ENCODE measurements at regions not wholly inside any gene's neighbourhood (a gene's known extent, or its start where the extent isn't known, plus 50 kb on each side); places are given as distances from the start of the nearest gene placed in this dataset.

DNA sequence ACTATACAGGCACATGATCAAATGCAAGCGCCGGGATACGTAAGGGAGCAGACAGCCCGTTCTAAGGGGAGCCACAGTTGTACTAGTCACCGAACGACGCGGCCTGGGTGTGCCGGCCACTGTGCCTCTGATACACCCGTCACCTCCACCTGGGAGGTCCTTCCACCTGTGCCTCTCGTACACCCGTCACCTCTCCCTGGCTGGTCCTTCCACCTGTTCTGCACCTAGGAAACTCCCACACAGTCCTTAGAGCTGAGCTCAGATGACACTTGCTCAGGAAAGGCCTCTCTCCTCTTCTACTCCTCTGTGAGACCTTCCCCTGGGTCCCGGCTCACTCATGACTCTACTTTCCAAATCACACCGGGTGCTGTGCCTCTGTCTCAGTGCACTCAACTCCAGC lies 245.0 kb downstream of the TTLL2 start:
- no peaks in the 10 kb centered on the region for H3K9me3 ChIP-seq
- DNase-seq (peak; percentile 46 to 84 (median 73)), ATAC-seq (peak; percentile 51)
- H3K27ac ChIP-seq, result peak overlapping the region in 1 of 4 donors; percentile 3
- intact Hi-C loops (cut with DNase I), result no loop called here
- TF ChIP-seq, protein P1, sequence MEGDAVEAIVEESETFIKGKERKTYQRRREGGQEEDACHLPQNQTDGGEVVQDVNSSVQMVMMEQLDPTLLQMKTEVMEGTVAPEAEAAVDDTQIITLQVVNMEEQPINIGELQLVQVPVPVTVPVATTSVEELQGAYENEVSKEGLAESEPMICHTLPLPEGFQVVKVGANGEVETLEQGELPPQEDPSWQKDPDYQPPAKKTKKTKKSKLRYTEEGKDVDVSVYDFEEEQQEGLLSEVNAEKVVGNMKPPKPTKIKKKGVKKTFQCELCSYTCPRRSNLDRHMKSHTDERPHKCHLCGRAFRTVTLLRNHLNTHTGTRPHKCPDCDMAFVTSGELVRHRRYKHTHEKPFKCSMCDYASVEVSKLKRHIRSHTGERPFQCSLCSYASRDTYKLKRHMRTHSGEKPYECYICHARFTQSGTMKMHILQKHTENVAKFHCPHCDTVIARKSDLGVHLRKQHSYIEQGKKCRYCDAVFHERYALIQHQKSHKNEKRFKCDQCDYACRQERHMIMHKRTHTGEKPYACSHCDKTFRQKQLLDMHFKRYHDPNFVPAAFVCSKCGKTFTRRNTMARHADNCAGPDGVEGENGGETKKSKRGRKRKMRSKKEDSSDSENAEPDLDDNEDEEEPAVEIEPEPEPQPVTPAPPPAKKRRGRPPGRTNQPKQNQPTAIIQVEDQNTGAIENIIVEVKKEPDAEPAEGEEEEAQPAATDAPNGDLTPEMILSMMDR (IDR thresholded peaks at IDR 0.05), result no peak
- TF ChIP-seq POLR2A (IDR thresholded peaks at IDR 0.05), result no peak
- no peak overlapping the region for H3K4me3 ChIP-seq
- peaks cover 15% of the 10 kb centered on the region for H3K4me1 ChIP-seq
- H3K27me3 ChIP-seq, result no peaks in the 10 kb centered on the region
- H3K36me3 ChIP-seq (replicated peaks in 1 of 2; ENCODE audit: insufficient read depth in 1 of 2, low read depth in 2 of 2), result no peaks in the 10 kb centered on the region
- WGBS, 2 donors, result 47 to 65% methylated on average over 14 of the region's 14 CpGs

DNA sequence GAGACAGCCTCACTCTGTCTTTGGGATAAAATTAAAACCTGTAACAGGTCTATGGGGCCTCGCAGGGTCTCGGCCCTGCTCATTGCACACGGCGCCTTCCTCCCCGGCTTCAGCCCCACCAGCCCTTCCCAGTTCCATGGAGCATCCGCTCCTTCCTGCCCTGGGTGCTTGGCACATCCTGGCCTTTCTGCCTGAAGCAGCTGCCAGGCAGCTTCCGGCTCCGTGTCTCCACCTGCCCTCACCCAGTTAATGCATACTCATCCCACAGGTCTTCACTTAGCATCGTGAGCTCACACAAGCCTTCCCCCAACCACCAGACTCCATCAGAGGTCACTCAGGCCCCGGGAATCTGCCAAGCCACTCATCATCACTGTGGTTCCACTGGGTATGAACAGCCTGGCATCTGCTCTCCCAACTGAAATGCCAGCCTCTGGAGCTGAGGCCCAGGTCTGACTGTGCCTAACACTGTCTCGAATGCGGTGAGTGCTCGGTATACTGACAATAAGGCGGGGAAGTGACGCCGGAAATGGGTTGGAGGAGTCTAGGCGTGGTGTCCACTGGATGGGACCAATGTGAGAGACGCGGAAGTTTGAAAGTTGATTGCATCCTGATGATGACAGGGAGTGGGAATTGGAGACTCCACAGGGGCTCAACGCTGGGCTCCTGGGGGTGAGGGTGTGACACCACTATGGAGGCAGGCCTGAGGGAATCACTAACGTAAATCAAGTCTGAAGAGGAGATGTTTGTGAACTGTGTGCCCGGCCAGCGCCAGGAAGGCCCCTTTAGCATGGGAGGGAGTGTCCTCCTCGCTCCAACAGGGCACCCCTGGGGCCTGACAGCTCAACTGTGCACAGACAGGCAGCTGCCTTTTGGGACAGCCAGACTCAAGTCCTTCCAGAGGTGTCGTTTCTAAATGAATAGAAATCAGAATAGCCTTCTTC lies 245.8 kb downstream of the TTLL2 start:
- ATAC-seq, result no peak
- WGBS, 2 donors, result 95 to 98% methylated on average over 21 to 25 of the region's 25 CpGs
- intact Hi-C loops (cut with DNase I), result no loop called here
- DNase-seq, result no peak
- Histone ChIP-seq H3K9me3 (no peaks in the 10 kb centered on the region), H3K4me1 (peaks cover 15% of the 10 kb centered on the region), H3K36me3 (replicated peaks in 1 of 2; ENCODE audit: insufficient read depth in 1 of 2, low read depth in 2 of 2) (no peaks in the 10 kb centered on the region), H3K27me3 (no peaks in the 10 kb centered on the region), H3K27ac (no peak overlapping the region), H3K4me3 (no peak overlapping the region)
- TF ChIP-seq, protein P1 (IDR thresholded peaks at IDR 0.05), result no peak
- TF ChIP-seq POLR2A (IDR thresholded peaks at IDR 0.05), result no peak

DNA sequence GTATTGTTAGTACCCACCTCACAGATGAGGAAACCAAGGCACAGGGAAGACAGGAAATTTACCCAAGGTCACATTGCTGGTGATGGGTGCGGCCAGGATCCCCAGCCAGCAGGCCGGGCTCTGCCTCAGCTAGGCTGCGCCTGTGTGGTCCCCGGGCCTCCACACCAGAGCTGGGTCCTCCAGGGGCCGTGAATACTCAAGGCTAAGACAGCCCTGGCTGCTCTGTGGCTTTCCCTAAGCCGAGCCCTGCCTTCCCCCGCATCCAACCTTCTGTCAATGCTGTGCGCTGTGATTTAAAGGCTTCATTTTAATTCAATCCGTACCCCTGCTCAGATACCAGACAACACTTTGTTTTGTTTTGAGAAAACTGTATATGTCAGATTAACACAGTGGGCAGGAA lies 246.7 kb downstream of the TTLL2 start:
- ATAC-seq (no peak), DNase-seq (no peak)
- intact Hi-C loops (cut with DNase I), result no loop called here
- no peaks in the 10 kb centered on the region for H3K9me3 ChIP-seq
- no peak overlapping the region for H3K4me3 ChIP-seq
- TF ChIP-seq, protein P1 (IDR thresholded peaks at IDR 0.05), result no peak
- no peak for TF ChIP-seq POLR2A (IDR thresholded peaks at IDR 0.05)
- WGBS, 2 donors, result 88 to 96% methylated on average over 9 of the region's 9 CpGs
- H3K27me3 ChIP-seq, result no peaks in the 10 kb centered on the region
- H3K27ac ChIP-seq, result no peak overlapping the region
- H3K4me1 ChIP-seq, result peaks cover 15% of the 10 kb centered on the region
- no peaks in the 10 kb centered on the region for H3K36me3 ChIP-seq (replicated peaks in 1 of 2; ENCODE audit: insufficient read depth in 1 of 2, low read depth in 2 of 2)

DNA sequence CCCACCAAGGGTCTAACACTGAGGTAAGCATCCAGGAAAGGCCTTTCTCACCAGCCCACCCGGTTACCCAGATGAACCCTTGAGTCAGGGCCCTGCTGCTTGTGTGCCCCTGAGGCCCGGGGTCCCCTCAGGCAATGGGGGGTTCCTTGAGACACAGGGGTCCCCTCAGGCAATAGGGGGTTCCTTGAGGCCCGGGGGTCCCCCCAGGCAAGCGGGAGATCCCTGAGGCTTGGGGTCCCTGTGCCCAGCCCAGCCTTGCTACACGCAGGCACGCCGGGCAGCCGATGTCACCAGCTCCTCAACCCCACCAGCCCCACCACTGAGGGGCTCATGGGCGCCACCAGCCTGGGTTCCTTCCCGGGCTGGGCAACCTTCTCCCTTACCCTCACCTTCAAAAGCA lies 247.2 kb downstream of the TTLL2 start:
- H3K4me3 ChIP-seq, result no peak overlapping the region
- intact Hi-C loops (cut with DNase I), result no loop called here
- H3K9me3 ChIP-seq, result no peaks in the 10 kb centered on the region
- peaks cover 15% of the 10 kb centered on the region for H3K4me1 ChIP-seq
- ATAC-seq (no peak), DNase-seq (no peak)
- WGBS, 2 donors, result 81 to 86% methylated on average over 8 to 9 of the region's 10 CpGs
- H3K36me3 ChIP-seq (replicated peaks in 1 of 2; ENCODE audit: insufficient read depth in 1 of 2, low read depth in 2 of 2), result no peaks in the 10 kb centered on the region
- TF ChIP-seq, protein P1 (IDR thresholded peaks at IDR 0.05), result no peak
- no peak for TF ChIP-seq POLR2A (IDR thresholded peaks at IDR 0.05)
- H3K27ac ChIP-seq, result no peak overlapping the region
- H3K27me3 ChIP-seq, result no peaks in the 10 kb centered on the region
